ENCODE measurements at regions not wholly inside any gene's neighbourhood (a gene's known extent, or its start where the extent isn't known, plus 50 kb on each side); places are given as distances from the start of the nearest gene placed in this dataset.

- no peaks in the 10 kb centered on the region for H3K4me1 ChIP-seq (ENCODE audit: insufficient read depth, low read length, poor library complexity, severe bottlenecking)
- H3K9me3 ChIP-seq (ENCODE audit: low read depth, low read length, poor library complexity, severe bottlenecking) = no peaks in the 10 kb centered on the region
- DNase-seq (ENCODE audit: low spot score) = no peak
- BruUV-seq (replicated peaks) = no TSS peak
- intact Hi-C loops (cut with micrococcal nuclease; ENCODE audit: unreplicated experiment) = no loop called here
- H3K27me3 ChIP-seq (replicated peaks; ENCODE audit: insufficient read depth, low read depth, low read length, poor library complexity) = no peaks in the 10 kb centered on the region
- H3K4me3 ChIP-seq (ENCODE audit: low read depth, low read length, poor library complexity, severe bottlenecking) = no peak overlapping the region
- H3K27ac ChIP-seq (ENCODE audit: low read depth, low read length, poor library complexity, severe bottlenecking) = no peak overlapping the region
- no peak for TF ChIP-seq EZH2 (IDR thresholded peaks at IDR 0.05; ENCODE audit: borderline replicate concordance, low read depth, low read length, poor library complexity, severe bottlenecking)
- TF ChIP-seq, protein P1, sequence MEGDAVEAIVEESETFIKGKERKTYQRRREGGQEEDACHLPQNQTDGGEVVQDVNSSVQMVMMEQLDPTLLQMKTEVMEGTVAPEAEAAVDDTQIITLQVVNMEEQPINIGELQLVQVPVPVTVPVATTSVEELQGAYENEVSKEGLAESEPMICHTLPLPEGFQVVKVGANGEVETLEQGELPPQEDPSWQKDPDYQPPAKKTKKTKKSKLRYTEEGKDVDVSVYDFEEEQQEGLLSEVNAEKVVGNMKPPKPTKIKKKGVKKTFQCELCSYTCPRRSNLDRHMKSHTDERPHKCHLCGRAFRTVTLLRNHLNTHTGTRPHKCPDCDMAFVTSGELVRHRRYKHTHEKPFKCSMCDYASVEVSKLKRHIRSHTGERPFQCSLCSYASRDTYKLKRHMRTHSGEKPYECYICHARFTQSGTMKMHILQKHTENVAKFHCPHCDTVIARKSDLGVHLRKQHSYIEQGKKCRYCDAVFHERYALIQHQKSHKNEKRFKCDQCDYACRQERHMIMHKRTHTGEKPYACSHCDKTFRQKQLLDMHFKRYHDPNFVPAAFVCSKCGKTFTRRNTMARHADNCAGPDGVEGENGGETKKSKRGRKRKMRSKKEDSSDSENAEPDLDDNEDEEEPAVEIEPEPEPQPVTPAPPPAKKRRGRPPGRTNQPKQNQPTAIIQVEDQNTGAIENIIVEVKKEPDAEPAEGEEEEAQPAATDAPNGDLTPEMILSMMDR (conservative IDR thresholded peaks at IDR 0.05; ENCODE audit: low read depth, low read length) = no peak
- POLR2A ChIA-PET (ENCODE audit: low non-redundant PET) = no interaction called here
- no peaks in the 10 kb centered on the region for H3K36me3 ChIP-seq (ENCODE audit: insufficient read depth, low read length, poor library complexity, severe bottlenecking)
- CTCF ChIA-PET = no interaction called here
Observed at GRCh38 chr6:92827104-92827503, 592.3 kb downstream of the EPHA7 start.

GRCh38 chr6:92826633-92827032 lies 592.7 kb downstream of the EPHA7 start:
- DNase-seq (ENCODE audit: low spot score) = no peak
- TF ChIP-seq, protein P1 (conservative IDR thresholded peaks at IDR 0.05; ENCODE audit: low read depth, low read length) = no peak
- TF ChIP-seq EZH2 (IDR thresholded peaks at IDR 0.05; ENCODE audit: borderline replicate concordance, low read depth, low read length, poor library complexity, severe bottlenecking) = no peak
- Histone ChIP-seq H3K36me3 (ENCODE audit: insufficient read depth, low read length, poor library complexity, severe bottlenecking) (no peaks in the 10 kb centered on the region), H3K27ac (ENCODE audit: low read depth, low read length, poor library complexity, severe bottlenecking) (no peak overlapping the region), H3K4me1 (ENCODE audit: insufficient read depth, low read length, poor library complexity, severe bottlenecking) (no peaks in the 10 kb centered on the region), H3K9me3 (ENCODE audit: low read depth, low read length, poor library complexity, severe bottlenecking) (no peaks in the 10 kb centered on the region), H3K4me3 (ENCODE audit: low read depth, low read length, poor library complexity, severe bottlenecking) (no peak overlapping the region), H3K27me3 (replicated peaks; ENCODE audit: insufficient read depth, low read depth, low read length, poor library complexity) (no peaks in the 10 kb centered on the region)
- POLR2A ChIA-PET (ENCODE audit: low non-redundant PET) = no interaction called here
- intact Hi-C loops (cut with micrococcal nuclease; ENCODE audit: unreplicated experiment) = no loop called here
- no TSS peak for BruUV-seq (replicated peaks)
- CTCF ChIA-PET = no interaction called here

DNA sequence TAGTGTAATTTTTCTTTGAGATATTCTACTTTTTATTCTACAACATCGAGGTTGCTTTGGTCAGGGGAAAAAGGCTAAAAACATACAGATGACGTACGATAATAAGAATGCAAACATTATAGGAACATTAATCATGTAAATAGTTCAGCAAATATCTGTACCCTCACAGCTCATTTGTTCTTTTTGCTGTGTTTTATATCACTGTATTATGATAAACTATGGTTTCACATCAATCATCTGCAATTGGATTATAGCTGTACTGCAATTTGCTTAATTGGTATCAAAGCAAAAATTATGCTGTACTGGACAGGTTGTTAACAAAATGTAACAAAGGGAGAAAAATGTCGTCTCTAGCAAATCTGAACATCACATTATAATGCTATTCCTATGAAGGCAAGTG lies 597.1 kb downstream of the EPHA7 start:
- Histone ChIP-seq H3K36me3 (ENCODE audit: insufficient read depth, low read length, poor library complexity, severe bottlenecking) (no peaks in the 10 kb centered on the region), H3K4me3 (ENCODE audit: low read depth, low read length, poor library complexity, severe bottlenecking) (no peak overlapping the region), H3K27ac (ENCODE audit: low read depth, low read length, poor library complexity, severe bottlenecking) (no peak overlapping the region), H3K4me1 (ENCODE audit: insufficient read depth, low read length, poor library complexity, severe bottlenecking) (no peaks in the 10 kb centered on the region), H3K9me3 (ENCODE audit: low read depth, low read length, poor library complexity, severe bottlenecking) (no peaks in the 10 kb centered on the region), H3K27me3 (replicated peaks; ENCODE audit: insufficient read depth, low read depth, low read length, poor library complexity) (no peaks in the 10 kb centered on the region)
- TF ChIP-seq EZH2 (IDR thresholded peaks at IDR 0.05; ENCODE audit: borderline replicate concordance, low read depth, low read length, poor library complexity, severe bottlenecking) = no peak
- TF ChIP-seq, protein P1 (conservative IDR thresholded peaks at IDR 0.05; ENCODE audit: low read depth, low read length) = no peak
- POLR2A ChIA-PET (ENCODE audit: low non-redundant PET) = no interaction called here
- CTCF ChIA-PET = no interaction called here
- no TSS peak for BruUV-seq (replicated peaks)
- no peak for DNase-seq (ENCODE audit: low spot score)
- intact Hi-C loops (cut with micrococcal nuclease; ENCODE audit: unreplicated experiment) = no loop called here

Measured in A673 (cell line).